ENCODE measurements at regions not wholly inside any gene's neighbourhood (a gene's known extent, or its start where the extent isn't known, plus 50 kb on each side); places are given as distances from the start of the nearest gene placed in this dataset.

- TF ChIP-seq CTCF (optimal IDR thresholded peaks at IDR 0.05 in 1 of 3, IDR thresholded peaks at IDR 0.05 in 1 of 3, conservative IDR thresholded peaks at IDR 0.05 in 1 of 3; ENCODE audit: extremely low read depth in 1 of 3, insufficient read depth in 2 of 3, low read length in 3 of 3) (no peak), EZH2 (IDR thresholded peaks at IDR 0.05; ENCODE audit: low read length) (no peak)
Observed at GRCh38 chr9:7500521-7500920, 299.1 kb downstream of the DMAC1 start.

All from keratinocyte (primary cell).